Activated CD4-positive, alpha-beta T cell treated with anti-CD3 and anti-CD28 coated beads for 48 hours (primary cell): ENCODE measurements at regions not wholly inside any gene's neighbourhood (a gene's known extent, or its start where the extent isn't known, plus 50 kb on each side); places are given as distances from the start of the nearest gene placed in this dataset.
"Not testable (repeated sequence)": the region's sequence is repeated elsewhere in the genome, so short reads cannot be mapped to it uniquely, and the experiment has no call there.

Experiments
- DNase-seq: peaks from one replicate; pipeline ENCODE4 v3.0.0-alpha.2; 2020

- no peak for DNase-seq
Observed at GRCh38 chr3:145649368-145649887, 511.6 kb downstream of the PLOD2 start.

- DNase-seq: no peak
Observed at GRCh38 chr3:145650170-145650569, 510.8 kb downstream of the PLOD2 start.

GRCh38 chr3:145671121-145671520 lies 489.9 kb downstream of the PLOD2 start:
- DNase-seq: no peak

GRCh38 chr3:145673838-145674237 lies 487.1 kb downstream of the PLOD2 start:
- DNase-seq: no peak

GRCh38 chr3:145678401-145678800 lies 482.6 kb downstream of the PLOD2 start:
- no peak for DNase-seq

GRCh38 chr3:145681181-145681580 lies 479.8 kb downstream of the PLOD2 start:
- DNase-seq: no peak

GRCh38 chr3:145687978-145688377 lies 473.0 kb downstream of the PLOD2 start:
- DNase-seq: not testable (repeated sequence)

- DNase-seq: no peak
Observed at GRCh38 chr3:145692751-145693150, 468.2 kb downstream of the PLOD2 start.

GRCh38 chr3:145696011-145696410 lies 465.0 kb downstream of the PLOD2 start:
- no peak for DNase-seq

GRCh38 chr3:145698250-145698649 lies 462.7 kb downstream of the PLOD2 start:
- DNase-seq: no peak

GRCh38 chr3:145698749-145699148 lies 462.2 kb downstream of the PLOD2 start:
- DNase-seq: no peak

- no peak for DNase-seq
Observed at GRCh38 chr3:145704020-145704419, 457.0 kb downstream of the PLOD2 start.

- not testable (repeated sequence) for DNase-seq
Observed at GRCh38 chr3:145709779-145710178, 451.2 kb downstream of the PLOD2 start.

GRCh38 chr3:145716519-145716918 lies 444.5 kb downstream of the PLOD2 start:
- DNase-seq: no peak

GRCh38 chr3:145719114-145719513 lies 441.9 kb downstream of the PLOD2 start:
- DNase-seq: no peak

- DNase-seq: no peak
Observed at GRCh38 chr3:145721273-145721805, 439.6 kb downstream of the PLOD2 start.

- no peak for DNase-seq
Observed at GRCh38 chr3:145721815-145722214, 439.2 kb downstream of the PLOD2 start.

GRCh38 chr3:145727476-145727875 lies 433.5 kb downstream of the PLOD2 start:
- DNase-seq: no peak

GRCh38 chr3:145735631-145736030 lies 425.4 kb downstream of the PLOD2 start:
- no peak for DNase-seq

- DNase-seq: no peak
Observed at GRCh38 chr3:145737952-145738351, 423.0 kb downstream of the PLOD2 start.

GRCh38 chr3:145739926-145740325 lies 421.1 kb downstream of the PLOD2 start:
- no peak for DNase-seq

GRCh38 chr3:145750657-145751056 lies 410.3 kb downstream of the PLOD2 start:
- DNase-seq: no peak

GRCh38 chr3:145752576-145752975 lies 408.4 kb downstream of the PLOD2 start:
- DNase-seq: no peak

- no peak for DNase-seq
Observed at GRCh38 chr3:145754605-145755289, 406.2 kb downstream of the PLOD2 start.

GRCh38 chr3:145760036-145760435 lies 400.9 kb downstream of the PLOD2 start:
- DNase-seq: no peak
